HepG2 (cell line): ENCODE measurements at regions not wholly inside any gene's neighbourhood (a gene's known extent, or its start where the extent isn't known, plus 50 kb on each side); places are given as distances from the start of the nearest gene placed in this dataset.

ENCODE experiments used
- CEBPB ChIP-seq: IDR thresholded peaks from 2 replicates; pipeline ENCODE4 v1.6.1; 2011; ENCODE audit warnings: low read depth, low read length, improper control_type of control experiment, borderline replicate concordance
- CHCHD3 ChIP-seq: sonication (generic); formaldehyde crosslinking; IDR thresholded peaks from 2 replicates; pipeline ENCODE4 v1.8.0; 2022; ENCODE audit warnings: mild to moderate bottlenecking, missing genetic modification reagents, moderate library complexity
- SMYD3 ChIP-seq: sonication (generic); formaldehyde crosslinking; IDR thresholded peaks from 2 replicates; pipeline ENCODE4 v1.8.1; 2023; ENCODE audit warnings: mild to moderate bottlenecking, missing genetic modification reagents
- SOX5 ChIP-seq: IDR thresholded peaks from 2 replicates; pipeline ENCODE4 v1.6.1; 2016; ENCODE audit warnings: borderline replicate concordance
- ZKSCAN8 ChIP-seq: IDR thresholded peaks from 2 replicates; pipeline ENCODE4 v1.6.1; 2016; ENCODE audit warnings: borderline replicate concordance, missing genetic modification reagents, missing compliant biosample characterization
- ZNF281 ChIP-seq: sonication (generic); formaldehyde crosslinking; IDR thresholded peaks from 2 replicates; pipeline ENCODE4 v1.4.0; 2020; ENCODE audit warnings: missing genetic modification reagents, borderline replicate concordance
- ZNF660 ChIP-seq: sonication (generic); formaldehyde crosslinking; IDR thresholded peaks from 2 replicates; pipeline ENCODE4 v1.5.1; 2020; ENCODE audit warnings: mild to moderate bottlenecking, low read depth, missing genetic modification reagents, borderline replicate concordance
- ZNF687 ChIP-seq: sonication (generic); formaldehyde crosslinking; IDR thresholded peaks from 2 replicates; pipeline ENCODE4 v1.5.1; 2020; ENCODE audit warnings: mild to moderate bottlenecking, missing genetic modification reagents, moderate library complexity
- ZNF878 ChIP-seq: sonication (generic); formaldehyde crosslinking; IDR thresholded peaks from 2 replicates; pipeline ENCODE4 v1.8.1; 2023; ENCODE audit warnings: mild to moderate bottlenecking, missing genetic modification reagents, moderate library complexity
- ZZZ3 ChIP-seq: sonication (generic); formaldehyde crosslinking; IDR thresholded peaks from 2 replicates; pipeline ENCODE4 v1.4.0; 2020; ENCODE audit warnings: missing genetic modification reagents, mild to moderate bottlenecking, borderline replicate concordance
- TF ChIP-seq, protein P1 (sequence below): sonication (generic); formaldehyde crosslinking; IDR thresholded peaks from 2 replicates; pipeline ENCODE4 v1.4.0; 2020; ENCODE audit warnings: missing genetic modification reagents, borderline replicate concordance
- TF ChIP-seq, protein P2 (sequence below): IDR thresholded peaks from 2 replicates; pipeline ENCODE4 v1.6.1; 2016; ENCODE audit warnings: missing genetic modification reagents, missing compliant biosample characterization
- TF ChIP-seq, protein P3 (sequence below): sonication (generic); formaldehyde crosslinking; IDR thresholded peaks from 2 replicates; pipeline ENCODE4 v1.4.0; 2020; ENCODE audit warnings: missing genetic modification reagents

- peak; percentile 70 for TF ChIP-seq ZNF687
- no peak for TF ChIP-seq CHCHD3 (CRISPR knock-in tag)
- peak; percentile 43; the same call in 1 of the 2 replicates for TF ChIP-seq CEBPB
- no peak for TF ChIP-seq SMYD3 (CRISPR knock-in tag)
- peak; percentile 39; the same call in 1 of the 2 replicates for TF ChIP-seq SOX5 (CRISPR knock-in tag)
- TF ChIP-seq ZKSCAN8 (CRISPR knock-in tag): no peak
- TF ChIP-seq, protein P1, sequence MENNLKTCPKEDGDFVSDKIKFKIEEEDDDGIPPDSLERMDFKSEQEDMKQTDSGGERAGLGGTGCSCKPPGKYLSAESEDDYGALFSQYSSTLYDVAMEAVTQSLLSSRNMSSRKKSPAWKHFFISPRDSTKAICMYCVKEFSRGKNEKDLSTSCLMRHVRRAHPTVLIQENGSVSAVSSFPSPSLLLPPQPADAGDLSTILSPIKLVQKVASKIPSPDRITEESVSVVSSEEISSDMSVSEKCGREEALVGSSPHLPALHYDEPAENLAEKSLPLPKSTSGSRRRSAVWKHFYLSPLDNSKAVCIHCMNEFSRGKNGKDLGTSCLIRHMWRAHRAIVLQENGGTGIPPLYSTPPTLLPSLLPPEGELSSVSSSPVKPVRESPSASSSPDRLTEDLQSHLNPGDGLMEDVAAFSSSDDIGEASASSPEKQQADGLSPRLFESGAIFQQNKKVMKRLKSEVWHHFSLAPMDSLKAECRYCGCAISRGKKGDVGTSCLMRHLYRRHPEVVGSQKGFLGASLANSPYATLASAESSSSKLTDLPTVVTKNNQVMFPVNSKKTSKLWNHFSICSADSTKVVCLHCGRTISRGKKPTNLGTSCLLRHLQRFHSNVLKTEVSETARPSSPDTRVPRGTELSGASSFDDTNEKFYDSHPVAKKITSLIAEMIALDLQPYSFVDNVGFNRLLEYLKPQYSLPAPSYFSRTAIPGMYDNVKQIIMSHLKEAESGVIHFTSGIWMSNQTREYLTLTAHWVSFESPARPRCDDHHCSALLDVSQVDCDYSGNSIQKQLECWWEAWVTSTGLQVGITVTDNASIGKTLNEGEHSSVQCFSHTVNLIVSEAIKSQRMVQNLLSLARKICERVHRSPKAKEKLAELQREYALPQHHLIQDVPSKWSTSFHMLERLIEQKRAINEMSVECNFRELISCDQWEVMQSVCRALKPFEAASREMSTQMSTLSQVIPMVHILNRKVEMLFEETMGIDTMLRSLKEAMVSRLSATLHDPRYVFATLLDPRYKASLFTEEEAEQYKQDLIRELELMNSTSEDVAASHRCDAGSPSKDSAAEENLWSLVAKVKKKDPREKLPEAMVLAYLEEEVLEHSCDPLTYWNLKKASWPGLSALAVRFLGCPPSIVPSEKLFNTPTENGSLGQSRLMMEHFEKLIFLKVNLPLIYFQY (CRISPR knock-in tag): 0 out of 2 replicates have a peak, but pooled peaks have one; percentile 22
- TF ChIP-seq, protein P2, sequence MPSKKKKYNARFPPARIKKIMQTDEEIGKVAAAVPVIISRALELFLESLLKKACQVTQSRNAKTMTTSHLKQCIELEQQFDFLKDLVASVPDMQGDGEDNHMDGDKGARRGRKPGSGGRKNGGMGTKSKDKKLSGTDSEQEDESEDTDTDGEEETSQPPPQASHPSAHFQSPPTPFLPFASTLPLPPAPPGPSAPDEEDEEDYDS (CRISPR knock-in tag): 0 out of 2 replicates have a peak, but pooled peaks have one; percentile 17
- no peak for TF ChIP-seq ZNF660 (CRISPR knock-in tag)
- no peak for TF ChIP-seq ZNF281 (CRISPR knock-in tag)
- no peak for TF ChIP-seq ZZZ3 (CRISPR knock-in tag)
- TF ChIP-seq, protein P3, sequence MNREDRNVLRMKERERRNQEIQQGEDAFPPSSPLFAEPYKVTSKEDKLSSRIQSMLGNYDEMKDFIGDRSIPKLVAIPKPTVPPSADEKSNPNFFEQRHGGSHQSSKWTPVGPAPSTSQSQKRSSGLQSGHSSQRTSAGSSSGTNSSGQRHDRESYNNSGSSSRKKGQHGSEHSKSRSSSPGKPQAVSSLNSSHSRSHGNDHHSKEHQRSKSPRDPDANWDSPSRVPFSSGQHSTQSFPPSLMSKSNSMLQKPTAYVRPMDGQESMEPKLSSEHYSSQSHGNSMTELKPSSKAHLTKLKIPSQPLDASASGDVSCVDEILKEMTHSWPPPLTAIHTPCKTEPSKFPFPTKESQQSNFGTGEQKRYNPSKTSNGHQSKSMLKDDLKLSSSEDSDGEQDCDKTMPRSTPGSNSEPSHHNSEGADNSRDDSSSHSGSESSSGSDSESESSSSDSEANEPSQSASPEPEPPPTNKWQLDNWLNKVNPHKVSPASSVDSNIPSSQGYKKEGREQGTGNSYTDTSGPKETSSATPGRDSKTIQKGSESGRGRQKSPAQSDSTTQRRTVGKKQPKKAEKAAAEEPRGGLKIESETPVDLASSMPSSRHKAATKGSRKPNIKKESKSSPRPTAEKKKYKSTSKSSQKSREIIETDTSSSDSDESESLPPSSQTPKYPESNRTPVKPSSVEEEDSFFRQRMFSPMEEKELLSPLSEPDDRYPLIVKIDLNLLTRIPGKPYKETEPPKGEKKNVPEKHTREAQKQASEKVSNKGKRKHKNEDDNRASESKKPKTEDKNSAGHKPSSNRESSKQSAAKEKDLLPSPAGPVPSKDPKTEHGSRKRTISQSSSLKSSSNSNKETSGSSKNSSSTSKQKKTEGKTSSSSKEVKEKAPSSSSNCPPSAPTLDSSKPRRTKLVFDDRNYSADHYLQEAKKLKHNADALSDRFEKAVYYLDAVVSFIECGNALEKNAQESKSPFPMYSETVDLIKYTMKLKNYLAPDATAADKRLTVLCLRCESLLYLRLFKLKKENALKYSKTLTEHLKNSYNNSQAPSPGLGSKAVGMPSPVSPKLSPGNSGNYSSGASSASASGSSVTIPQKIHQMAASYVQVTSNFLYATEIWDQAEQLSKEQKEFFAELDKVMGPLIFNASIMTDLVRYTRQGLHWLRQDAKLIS (CRISPR knock-in tag): no peak
- TF ChIP-seq ZNF878 (CRISPR knock-in tag): no peak
Observed at GRCh38 chr14:100406505-100407131, 83.5 kb downstream of the SLC25A47 start (continued).
